Activated naive CD4-positive, alpha-beta T cell treated with anti-CD3 and anti-CD28 coated beads, Interleukin-2, amount 10 ng/mL, durations not matched to agents 7 days and 5 days (primary cell): ENCODE measurements at regions not wholly inside any gene's neighbourhood (a gene's known extent, or its start where the extent isn't known, plus 50 kb on each side); places are given as distances from the start of the nearest gene placed in this dataset.

Experiments
- CTCF ChIA-PET: fragments of 350-600 bp; sonication (Branson Sonifier 250); formaldehyde crosslinking; loops from one replicate; lab custom pipeline; 2021; ENCODE audit warnings: antibody characterized with exemption; lab: Charles Lee
- DNase-seq: peaks from one replicate; pipeline ENCODE4 v3.0.0-alpha.2; 2020
- H3K27ac Mint-ChIP-seq: one replicate; pipeline ENCODE4 v1.8.0; 2021; ENCODE audit warnings: mild to moderate bottlenecking, moderate library complexity, mixed read lengths
- H3K27me3 Mint-ChIP-seq: one replicate; pipeline ENCODE4 v1.8.0; 2021; ENCODE audit warnings: mild to moderate bottlenecking, mixed read lengths
- H3K36me3 Mint-ChIP-seq: one replicate; pipeline ENCODE4 v1.8.0; 2021; ENCODE audit warnings: mixed read lengths
- H3K4me1 Mint-ChIP-seq: one replicate; pipeline ENCODE4 v1.8.0; 2021; ENCODE audit warnings: mixed read lengths
- H3K4me3 Mint-ChIP-seq: one replicate; pipeline ENCODE4 v1.8.0; 2021; ENCODE audit warnings: mild to moderate bottlenecking, moderate library complexity, mixed read lengths
- H3K9me3 Mint-ChIP-seq: one replicate; pipeline ENCODE4 v1.8.0; 2021; ENCODE audit warnings: mixed read lengths

DNA sequence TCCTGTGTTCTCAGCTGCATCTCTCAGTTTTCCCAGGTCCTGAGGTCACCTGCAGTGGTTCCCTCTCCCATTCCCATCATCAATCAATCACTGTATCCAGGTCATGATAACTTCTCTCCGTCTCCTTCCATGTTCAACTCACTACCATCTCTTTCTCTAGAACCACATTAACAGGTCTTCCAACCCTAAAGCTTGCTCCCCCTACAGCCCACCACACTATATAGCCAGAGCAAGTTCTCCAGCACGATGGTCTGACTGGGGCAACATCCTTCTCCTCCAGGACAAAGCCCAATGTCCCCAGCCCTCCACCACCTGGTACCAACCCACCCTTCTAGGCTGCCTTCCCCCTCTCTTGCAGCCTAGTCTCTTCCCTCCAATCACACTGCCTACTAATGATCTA lies 241.6 kb downstream of the CDK5RAP2 start:
- Mint-ChIP-seq H3K9me3 (no peaks in the 10 kb centered on the region), H3K27me3 (peaks cover 10% of the 10 kb centered on the region), H3K4me1 (no peaks in the 10 kb centered on the region), H3K36me3 (no peaks in the 10 kb centered on the region), H3K27ac (no peak overlapping the region), H3K4me3 (no peak overlapping the region)
- CTCF ChIA-PET = interaction anchor here (0.6 kb wide), 1 partner anchor 31 kb away, joined by 3 read pairs; no protein-coding TSS in a partner anchor
- DNase-seq = no peak

GRCh38 chr9:120337131-120337530 lies 242.8 kb downstream of the CDK5RAP2 start:
- Mint-ChIP-seq H3K27me3 (peaks cover 12% of the 10 kb centered on the region), H3K4me3 (no peak overlapping the region), H3K36me3 (no peaks in the 10 kb centered on the region), H3K9me3 (no peaks in the 10 kb centered on the region), H3K4me1 (no peaks in the 10 kb centered on the region), H3K27ac (no peak overlapping the region)
- DNase-seq = no peak
- CTCF ChIA-PET = no interaction called here

GRCh38 chr9:120336753-120337090 lies 243.2 kb downstream of the CDK5RAP2 start:
- no peak for DNase-seq
- H3K27me3 Mint-ChIP-seq = peaks cover 12% of the 10 kb centered on the region
- no peak overlapping the region for H3K4me3 Mint-ChIP-seq
- H3K4me1 Mint-ChIP-seq = no peaks in the 10 kb centered on the region
- CTCF ChIA-PET = no interaction called here
- H3K27ac Mint-ChIP-seq = no peak overlapping the region
- no peaks in the 10 kb centered on the region for H3K36me3 Mint-ChIP-seq
- H3K9me3 Mint-ChIP-seq = no peaks in the 10 kb centered on the region

GRCh38 chr9:120336021-120336752 lies 243.8 kb downstream of the CDK5RAP2 start:
- no peaks in the 10 kb centered on the region for H3K9me3 Mint-ChIP-seq
- H3K36me3 Mint-ChIP-seq = no peaks in the 10 kb centered on the region
- DNase-seq = no peak
- CTCF ChIA-PET = no interaction called here
- peaks cover 12% of the 10 kb centered on the region for H3K27me3 Mint-ChIP-seq
- no peak overlapping the region for H3K27ac Mint-ChIP-seq
- no peak overlapping the region for H3K4me3 Mint-ChIP-seq
- no peaks in the 10 kb centered on the region for H3K4me1 Mint-ChIP-seq

DNA sequence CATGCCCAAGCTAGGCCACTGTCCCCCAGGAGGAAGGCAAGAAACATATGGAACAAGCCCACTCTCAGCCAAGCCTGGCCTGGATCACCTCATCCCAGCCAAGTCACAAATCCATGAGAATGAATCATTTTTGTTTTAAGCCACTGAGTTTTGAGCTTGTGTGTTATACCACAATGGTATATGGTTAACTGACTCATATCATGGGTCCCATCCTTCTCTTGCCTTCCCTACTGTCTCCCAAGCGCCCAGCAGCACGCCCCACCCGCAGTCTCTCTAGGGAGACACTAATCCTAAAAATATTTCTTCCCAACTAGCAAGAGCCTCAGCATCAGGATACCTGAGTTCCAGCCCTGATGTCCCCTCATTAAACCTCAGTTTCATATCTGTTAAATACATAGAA lies 248.1 kb downstream of the CDK5RAP2 start:
- no peak for DNase-seq
- Mint-ChIP-seq H3K4me1 (no peaks in the 10 kb centered on the region), H3K9me3 (no peaks in the 10 kb centered on the region), H3K27me3 (peaks cover 10% of the 10 kb centered on the region), H3K27ac (no peak overlapping the region), H3K36me3 (no peaks in the 10 kb centered on the region), H3K4me3 (no peak overlapping the region)
- CTCF ChIA-PET = no interaction called here

DNA sequence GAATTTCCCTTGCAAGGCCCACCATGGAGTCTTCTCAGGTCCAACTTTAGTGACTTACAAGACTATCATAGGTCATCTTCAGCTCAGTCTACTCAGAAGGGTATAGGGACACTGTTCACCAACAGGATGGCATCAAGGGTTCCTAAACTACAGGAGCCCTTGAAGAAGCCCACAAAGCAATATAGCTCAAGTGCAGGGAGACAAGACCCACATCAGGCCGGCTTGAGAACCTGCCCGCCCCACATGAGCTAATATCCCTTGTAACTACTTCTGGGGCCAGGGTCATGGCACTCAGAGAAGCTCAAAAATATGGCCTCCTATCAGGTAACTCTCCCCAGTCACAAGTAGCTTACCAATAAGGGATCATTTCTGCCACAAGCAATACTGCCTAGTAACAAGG lies 249.9 kb downstream of the CDK5RAP2 start:
- no peaks in the 10 kb centered on the region for H3K36me3 Mint-ChIP-seq
- CTCF ChIA-PET = interaction anchor here (1.2 kb wide), 1 partner anchor 19 kb away, joined by 3 read pairs; no protein-coding TSS in a partner anchor
- peaks cover 7% of the 10 kb centered on the region for H3K27me3 Mint-ChIP-seq
- no peak for DNase-seq
- no peak overlapping the region for H3K27ac Mint-ChIP-seq
- H3K4me1 Mint-ChIP-seq = no peaks in the 10 kb centered on the region
- no peak overlapping the region for H3K4me3 Mint-ChIP-seq
- no peaks in the 10 kb centered on the region for H3K9me3 Mint-ChIP-seq

DNA sequence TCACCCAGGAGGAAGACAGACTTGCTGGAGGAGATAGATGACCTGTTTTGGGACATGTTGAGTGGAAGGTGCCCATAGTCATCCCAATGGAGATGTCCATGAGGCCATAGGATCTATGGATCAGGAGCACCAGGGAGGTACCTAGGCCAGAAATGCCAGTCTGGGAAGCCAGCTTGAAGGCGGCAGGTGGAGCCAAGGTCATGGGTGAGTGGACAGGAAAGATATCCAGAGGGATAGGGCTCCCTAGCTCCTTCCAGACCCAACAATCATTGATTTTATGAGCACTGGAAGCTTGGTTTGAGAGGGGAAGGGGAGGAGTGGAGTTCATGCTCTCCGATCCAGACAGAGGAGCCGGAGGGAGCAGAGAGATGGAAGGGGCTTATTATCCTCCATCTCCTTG lies 252.6 kb downstream of the CDK5RAP2 start:
- H3K27me3 Mint-ChIP-seq = peaks cover 4% of the 10 kb centered on the region
- H3K9me3 Mint-ChIP-seq = no peaks in the 10 kb centered on the region
- no peak overlapping the region for H3K27ac Mint-ChIP-seq
- CTCF ChIA-PET = no interaction called here
- H3K36me3 Mint-ChIP-seq = no peaks in the 10 kb centered on the region
- H3K4me3 Mint-ChIP-seq = no peak overlapping the region
- no peak for DNase-seq
- H3K4me1 Mint-ChIP-seq = no peaks in the 10 kb centered on the region

- no peaks in the 10 kb centered on the region for H3K9me3 Mint-ChIP-seq
- H3K4me1 Mint-ChIP-seq = no peaks in the 10 kb centered on the region
- H3K4me3 Mint-ChIP-seq = no peak overlapping the region
- CTCF ChIA-PET = no interaction called here
- DNase-seq = no peak
- H3K36me3 Mint-ChIP-seq = no peaks in the 10 kb centered on the region
- H3K27ac Mint-ChIP-seq = no peak overlapping the region
- H3K27me3 Mint-ChIP-seq = peaks cover 4% of the 10 kb centered on the region
Observed at GRCh38 chr9:120326049-120326693, 253.8 kb downstream of the CDK5RAP2 start.

- no peak overlapping the region for H3K27ac Mint-ChIP-seq
- CTCF ChIA-PET = no interaction called here
- H3K4me3 Mint-ChIP-seq = no peak overlapping the region
- no peaks in the 10 kb centered on the region for H3K36me3 Mint-ChIP-seq
- H3K4me1 Mint-ChIP-seq = no peaks in the 10 kb centered on the region
- H3K9me3 Mint-ChIP-seq = no peaks in the 10 kb centered on the region
- H3K27me3 Mint-ChIP-seq = peaks cover 4% of the 10 kb centered on the region
- no peak for DNase-seq
Observed at GRCh38 chr9:120324996-120325642, 254.8 kb downstream of the CDK5RAP2 start.

DNA sequence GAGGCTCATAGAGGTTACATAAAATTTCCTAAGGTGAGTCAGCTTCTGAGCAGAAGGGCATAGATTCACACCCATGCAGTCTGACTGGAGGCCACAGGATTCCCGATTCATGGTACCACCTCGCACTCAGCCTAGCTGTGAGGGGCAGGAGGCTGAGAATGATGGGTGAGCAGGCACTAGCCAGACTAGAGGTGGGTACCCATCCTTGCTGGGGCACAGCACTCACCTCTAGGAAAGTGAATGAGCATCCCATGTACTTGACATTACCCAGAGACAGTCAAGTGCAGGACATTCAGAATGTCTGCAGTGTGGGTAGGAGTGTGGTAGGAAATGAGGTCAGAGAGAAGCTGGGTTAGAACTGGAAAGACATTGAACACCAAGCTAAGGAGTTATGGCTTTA lies 255.5 kb downstream of the CDK5RAP2 start:
- Mint-ChIP-seq H3K27ac (no peak overlapping the region), H3K4me1 (no peaks in the 10 kb centered on the region), H3K9me3 (no peaks in the 10 kb centered on the region), H3K36me3 (no peaks in the 10 kb centered on the region), H3K4me3 (no peak overlapping the region), H3K27me3 (peaks cover 4% of the 10 kb centered on the region)
- DNase-seq = no peak
- CTCF ChIA-PET = no interaction called here

- Mint-ChIP-seq H3K27ac (no peak overlapping the region), H3K27me3 (peaks cover 4% of the 10 kb centered on the region), H3K9me3 (no peaks in the 10 kb centered on the region), H3K36me3 (no peaks in the 10 kb centered on the region), H3K4me1 (no peaks in the 10 kb centered on the region), H3K4me3 (no peak overlapping the region)
- DNase-seq = no peak
- CTCF ChIA-PET = no interaction called here
Observed at GRCh38 chr9:120323125-120323524, 256.8 kb downstream of the CDK5RAP2 start.

GRCh38 chr9:120319452-120319851 lies 260.5 kb downstream of the CDK5RAP2 start:
- DNase-seq = no peak
- CTCF ChIA-PET = no interaction called here
- H3K27ac Mint-ChIP-seq = no peak overlapping the region
- H3K4me1 Mint-ChIP-seq = no peaks in the 10 kb centered on the region
- no peaks in the 10 kb centered on the region for H3K36me3 Mint-ChIP-seq
- no peaks in the 10 kb centered on the region for H3K9me3 Mint-ChIP-seq
- H3K4me3 Mint-ChIP-seq = no peak overlapping the region
- H3K27me3 Mint-ChIP-seq = peaks cover 6% of the 10 kb centered on the region

DNA sequence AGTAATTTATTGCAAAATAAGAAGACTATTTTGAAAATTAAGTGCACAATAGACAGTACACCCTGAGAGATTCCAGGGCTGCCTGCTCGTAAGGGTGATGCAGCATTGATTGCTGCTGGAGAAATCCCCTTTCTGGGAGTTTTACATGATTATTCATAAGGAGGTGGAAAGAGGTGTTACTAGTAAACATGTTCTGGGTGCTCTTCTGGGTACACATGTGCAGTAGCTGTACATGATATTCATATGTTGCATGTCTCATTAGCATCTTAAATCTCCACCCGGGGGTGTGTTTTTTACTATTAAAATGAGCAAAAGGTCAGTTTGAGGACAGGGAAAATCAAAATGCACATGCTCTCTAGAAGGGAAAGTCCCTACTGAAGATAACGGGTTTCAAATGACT lies 264.8 kb downstream of the CDK5RAP2 start:
- Mint-ChIP-seq H3K4me3 (no peak overlapping the region), H3K36me3 (no peaks in the 10 kb centered on the region), H3K27ac (no peak overlapping the region), H3K9me3 (no peaks in the 10 kb centered on the region), H3K4me1 (no peaks in the 10 kb centered on the region), H3K27me3 (peaks cover 6% of the 10 kb centered on the region)
- no peak for DNase-seq
- CTCF ChIA-PET = no interaction called here

- peaks cover 6% of the 10 kb centered on the region for H3K27me3 Mint-ChIP-seq
- CTCF ChIA-PET = no interaction called here
- no peak overlapping the region for H3K27ac Mint-ChIP-seq
- H3K4me3 Mint-ChIP-seq = no peak overlapping the region
- no peaks in the 10 kb centered on the region for H3K9me3 Mint-ChIP-seq
- H3K36me3 Mint-ChIP-seq = no peaks in the 10 kb centered on the region
- DNase-seq = no peak
- no peaks in the 10 kb centered on the region for H3K4me1 Mint-ChIP-seq
Observed at GRCh38 chr9:120312031-120312430, 267.9 kb downstream of the CDK5RAP2 start.

GRCh38 chr9:120310035-120310434 lies 269.9 kb downstream of the CDK5RAP2 start:
- H3K4me3 Mint-ChIP-seq = no peak overlapping the region
- H3K27ac Mint-ChIP-seq = no peak overlapping the region
- H3K9me3 Mint-ChIP-seq = no peaks in the 10 kb centered on the region
- no peak for DNase-seq
- no peaks in the 10 kb centered on the region for H3K36me3 Mint-ChIP-seq
- CTCF ChIA-PET = no interaction called here
- H3K27me3 Mint-ChIP-seq = no peaks in the 10 kb centered on the region
- H3K4me1 Mint-ChIP-seq = no peaks in the 10 kb centered on the region
